ENCODE measurements at regions not wholly inside any gene's neighbourhood (a gene's known extent, or its start where the extent isn't known, plus 50 kb on each side); places are given as distances from the start of the nearest gene placed in this dataset.

DNA sequence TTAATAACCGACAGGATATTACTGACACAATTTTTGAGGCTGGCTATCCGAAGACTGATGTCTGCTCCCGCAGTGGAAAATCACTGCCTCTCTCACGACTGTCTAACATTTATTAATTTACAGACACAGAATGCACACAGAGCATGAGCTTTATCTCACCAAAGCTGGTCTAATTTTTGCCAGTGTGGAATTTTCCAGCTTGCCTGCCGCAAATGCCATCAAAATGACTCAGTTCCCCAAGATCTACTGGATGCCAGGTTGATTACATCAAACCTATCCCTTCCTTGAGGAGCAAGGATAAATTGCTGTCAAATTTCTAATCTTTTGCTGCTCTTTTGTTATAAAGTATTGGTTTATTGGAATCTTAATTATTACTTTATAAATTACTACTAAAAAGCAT lies 1775.1 kb upstream of the PCDH20 start:
- CTCF ChIA-PET, result no interaction called here
- TF ChIP-seq, protein P1, sequence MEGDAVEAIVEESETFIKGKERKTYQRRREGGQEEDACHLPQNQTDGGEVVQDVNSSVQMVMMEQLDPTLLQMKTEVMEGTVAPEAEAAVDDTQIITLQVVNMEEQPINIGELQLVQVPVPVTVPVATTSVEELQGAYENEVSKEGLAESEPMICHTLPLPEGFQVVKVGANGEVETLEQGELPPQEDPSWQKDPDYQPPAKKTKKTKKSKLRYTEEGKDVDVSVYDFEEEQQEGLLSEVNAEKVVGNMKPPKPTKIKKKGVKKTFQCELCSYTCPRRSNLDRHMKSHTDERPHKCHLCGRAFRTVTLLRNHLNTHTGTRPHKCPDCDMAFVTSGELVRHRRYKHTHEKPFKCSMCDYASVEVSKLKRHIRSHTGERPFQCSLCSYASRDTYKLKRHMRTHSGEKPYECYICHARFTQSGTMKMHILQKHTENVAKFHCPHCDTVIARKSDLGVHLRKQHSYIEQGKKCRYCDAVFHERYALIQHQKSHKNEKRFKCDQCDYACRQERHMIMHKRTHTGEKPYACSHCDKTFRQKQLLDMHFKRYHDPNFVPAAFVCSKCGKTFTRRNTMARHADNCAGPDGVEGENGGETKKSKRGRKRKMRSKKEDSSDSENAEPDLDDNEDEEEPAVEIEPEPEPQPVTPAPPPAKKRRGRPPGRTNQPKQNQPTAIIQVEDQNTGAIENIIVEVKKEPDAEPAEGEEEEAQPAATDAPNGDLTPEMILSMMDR (conservative IDR thresholded peaks at IDR 0.05; ENCODE audit: low read depth), result no peak
- DNase-seq (ENCODE audit: low spot score), result peak; percentile 9

GRCh38 chr13:63190219-63190618 lies 1774.6 kb upstream of the PCDH20 start:
- no peak for DNase-seq (ENCODE audit: low spot score)
- H3K27ac ChIP-seq, result no peak overlapping the region
- TF ChIP-seq, protein P1 (conservative IDR thresholded peaks at IDR 0.05; ENCODE audit: low read depth), result no peak
- CTCF ChIA-PET, result no interaction called here
- POLR2A ChIA-PET (ENCODE audit: low non-redundant PET), result no interaction called here

More for the DNA sequence above, 1775.1 kb upstream of the PCDH20 start:
- POLR2A ChIA-PET (ENCODE audit: low non-redundant PET), result no interaction called here
- no peak overlapping the region for H3K27ac ChIP-seq

DNA sequence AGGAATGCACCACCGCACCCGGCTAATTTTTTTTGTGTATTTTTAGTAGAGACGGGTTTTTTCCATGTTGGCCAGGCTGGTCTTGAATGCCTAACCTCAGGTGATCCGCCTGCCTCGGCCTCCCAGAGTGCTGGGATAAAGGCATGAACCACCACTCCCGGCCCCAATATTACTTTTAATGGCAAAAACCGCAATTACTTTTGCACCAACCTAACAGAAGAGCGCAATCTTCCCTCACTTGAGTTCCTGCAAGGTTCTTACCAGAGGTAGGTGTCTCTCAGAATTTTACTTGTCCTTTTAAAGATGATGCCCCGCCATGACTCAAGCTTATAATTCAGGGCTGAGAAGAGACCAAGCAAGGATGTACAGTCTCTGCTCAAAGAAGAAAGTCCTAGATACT lies 1774.1 kb upstream of the PCDH20 start:
- TF ChIP-seq, protein P1 (conservative IDR thresholded peaks at IDR 0.05; ENCODE audit: low read depth), result no peak
- no peak for DNase-seq (ENCODE audit: low spot score)
- POLR2A ChIA-PET (ENCODE audit: low non-redundant PET), result no interaction called here
- CTCF ChIA-PET, result no interaction called here
- no peak overlapping the region for H3K27ac ChIP-seq

DNA sequence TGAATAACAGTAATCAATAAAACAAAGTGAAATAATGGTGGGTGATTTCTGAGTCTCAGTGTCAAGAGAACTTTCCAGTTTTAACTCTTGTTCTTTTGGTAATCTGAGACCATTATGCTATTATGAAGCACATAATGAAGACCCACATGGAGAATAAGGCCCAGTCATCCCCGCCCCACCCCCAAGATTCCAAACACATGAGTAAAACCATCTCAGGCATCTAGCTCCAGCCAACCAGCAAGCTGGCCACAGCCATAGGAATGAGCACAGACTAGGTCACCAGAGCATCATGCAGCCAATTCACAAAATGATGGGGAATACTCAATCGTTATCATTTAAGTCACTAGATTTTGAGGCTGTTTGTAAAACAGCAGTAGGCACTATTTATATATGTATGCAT lies 1769.0 kb upstream of the PCDH20 start:
- peak; percentile 25 for DNase-seq (ENCODE audit: low spot score)
- ChIA-PET CTCF (no interaction called here), POLR2A (ENCODE audit: low non-redundant PET) (no interaction called here)
- TF ChIP-seq, protein P1 (conservative IDR thresholded peaks at IDR 0.05; ENCODE audit: low read depth), result no peak
- H3K27ac ChIP-seq, result no peak overlapping the region

DNA sequence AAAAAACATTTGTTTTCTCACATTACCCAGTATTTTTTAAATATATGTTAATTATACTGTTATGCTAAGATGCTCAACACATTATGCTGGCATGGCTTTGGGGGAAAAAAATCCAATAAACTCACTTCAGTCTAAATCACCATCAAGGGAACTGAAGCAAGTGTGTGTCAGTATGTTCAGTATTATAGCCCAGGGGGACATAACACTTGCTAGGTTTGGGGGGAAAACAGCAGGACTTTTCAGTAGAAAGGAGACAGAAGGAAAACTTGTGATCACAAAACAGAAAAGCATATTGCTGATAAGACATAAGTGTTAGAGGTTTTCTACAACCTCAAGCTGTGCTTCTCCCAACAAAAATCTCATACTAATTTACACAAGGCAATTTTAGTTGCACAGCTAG lies 1759.9 kb upstream of the PCDH20 start:
- H3K27ac ChIP-seq, result no peak overlapping the region
- CTCF ChIA-PET, result no interaction called here
- no peak for DNase-seq (ENCODE audit: low spot score)
- POLR2A ChIA-PET (ENCODE audit: low non-redundant PET), result no interaction called here
- TF ChIP-seq, protein P1 (conservative IDR thresholded peaks at IDR 0.05; ENCODE audit: low read depth), result no peak

GRCh38 chr13:63167699-63168337 lies 1752.2 kb upstream of the PCDH20 start:
- CTCF ChIA-PET, result interaction anchor here (0.6 kb wide), 2 partner anchors 472 to 597 kb away, joined by 3 read pairs; no protein-coding TSS in a partner anchor
- H3K27ac ChIP-seq, result no peak overlapping the region

More at GRCh38 chr13:63167699-63168337, 1752.2 kb upstream of the PCDH20 start:
- no peak for DNase-seq (ENCODE audit: low spot score)
- TF ChIP-seq, protein P1 (conservative IDR thresholded peaks at IDR 0.05; ENCODE audit: low read depth), result no peak
- POLR2A ChIA-PET (ENCODE audit: low non-redundant PET), result no interaction called here
